SU-DHL-6 (cell line): ENCODE measurements at regions not wholly inside any gene's neighbourhood (a gene's known extent, or its start where the extent isn't known, plus 50 kb on each side); places are given as distances from the start of the nearest gene placed in this dataset.

Experiments used
- CTCF ChIP-seq: fragments of 200-600 bp; sonication (generic); IDR thresholded peaks from one replicate; pipeline ENCODE4 v1.5.1; 2017; ENCODE audit warnings: antibody characterized with exemption, mild to moderate bottlenecking, low read length, moderate library complexity; ENCODE audit not compliant: insufficient read depth, poor library complexity, severe bottlenecking
- EZH2phosphoT487 ChIP-seq: fragments of 200-600 bp; sonication (generic), shearing (Covaris generic); conservative IDR thresholded peaks from 2 replicates; pipeline ENCODE4 v1.6.1; 2018; ENCODE audit warnings: mild to moderate bottlenecking, antibody characterized with exemption, low read length, moderate library complexity, mixed read lengths

- TF ChIP-seq CTCF, result no peak
- no peak for TF ChIP-seq EZH2phosphoT487
Observed at GRCh38 chr7:25906003-25906402, 246.0 kb upstream of the NFE2L3 start.
